ENCODE measurements at regions not wholly inside any gene's neighbourhood (a gene's known extent, or its start where the extent isn't known, plus 50 kb on each side); places are given as distances from the start of the nearest gene placed in this dataset.

DNA sequence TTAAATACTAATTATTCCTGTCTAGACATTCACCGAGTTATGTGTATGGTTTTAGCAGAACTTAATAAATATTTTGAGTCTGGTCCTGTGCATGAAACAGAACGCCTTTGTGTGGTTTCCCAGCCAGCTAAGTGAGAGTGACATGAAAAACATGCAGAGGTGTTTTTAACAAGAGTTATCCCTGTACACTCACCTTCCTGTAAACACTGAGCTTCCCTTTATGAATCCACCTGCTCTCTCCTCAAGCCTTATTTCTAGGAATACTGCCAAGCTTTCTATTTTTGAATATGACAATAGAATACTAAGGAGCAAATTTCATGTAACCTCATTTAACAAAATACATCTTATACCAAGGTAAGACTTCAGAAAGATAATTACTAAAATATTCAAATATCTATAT is 270.3 kb upstream of the CTSO start:
- H4K20me1 ChIP-seq (ENCODE audit: control insufficient read depth, insufficient read depth, low read length, poor library complexity, severe bottlenecking): no peaks in the 10 kb centered on the region
- peaks cover 0 to under 1% (median 0%) of the 10 kb centered on the region in 3 donors for H3K9me3 ChIP-seq (ENCODE audit: control extremely low read depth in 1 of 3, control insufficient read depth in 2 of 3, insufficient read depth in 1 of 3, low read length in 2 of 3)
- Mint-ChIP-seq H3K4me3 (no peak overlapping the region), H3K9me3 (ENCODE audit: insufficient read depth) (peaks cover 5% of the 10 kb centered on the region), H3K27me3 (no peaks in the 10 kb centered on the region), H3K4me1 (no peaks in the 10 kb centered on the region), H3K27ac (no peak overlapping the region)
- TF ChIP-seq EZH2 (IDR thresholded peaks at IDR 0.05; ENCODE audit: borderline replicate concordance, insufficient read depth, low read depth, low read length, poor library complexity, severe bottlenecking): no peak
- no peak for TF ChIP-seq CTCF (IDR thresholded peaks at IDR 0.05)
- no peaks in the 10 kb centered on the region for H3K4me1 ChIP-seq (ENCODE audit: control insufficient read depth in 2 of 2, insufficient read depth in 2 of 2, low read length in 2 of 2)
- ChIA-PET POLR2A (no interaction called here), CTCF (no interaction called here)
- no peaks in the 10 kb centered on the region for H3K36me3 ChIP-seq (replicated peaks in 1 of 2; ENCODE audit: control extremely low read depth in 1 of 2, control insufficient read depth in 1 of 2, extremely low read depth in 1 of 2, insufficient read depth in 2 of 2, low read length in 1 of 2)
- H3K9ac ChIP-seq (ENCODE audit: low read length): no peak overlapping the region
- no peak overlapping the region for H2AFZ ChIP-seq (ENCODE audit: insufficient read depth, low read depth, low read length, poor library complexity, severe bottlenecking)
- 100% methylated on average over 1 of the region's 2 CpGs for WGBS (ENCODE audit: insufficient coverage)
- no peak overlapping the region for H3K4me3 ChIP-seq (ENCODE audit: control extremely low read depth in 1 of 5, extremely low read depth in 1 of 5, insufficient read depth in 1 of 5, low read depth in 2 of 5, low read length in 4 of 5)
- no peaks in the 10 kb centered on the region for H3K79me2 ChIP-seq (ENCODE audit: control insufficient read depth, insufficient read depth, low read length)
- ATAC-seq (ENCODE audit: low read depth) (no peak), DNase-seq (no peak)
- no peak overlapping the region for H3K27ac ChIP-seq (ENCODE audit: low read length in 2 of 2)
- no peak overlapping the region for H3K4me2 ChIP-seq (replicated peaks; ENCODE audit: low read depth, low read length, poor library complexity, severe bottlenecking)
- H3K27me3 ChIP-seq (replicated peaks in 1 of 4; ENCODE audit: control extremely low read depth in 1 of 4, control insufficient read depth in 3 of 4, insufficient read depth in 4 of 4, low read length in 3 of 4): no peaks in the 10 kb centered on the region
- intact Hi-C loops (cut with micrococcal nuclease): no loop called here

GRCh38 chr4:156217236-156217635 is 263.6 kb upstream of the CTSO start:
- Histone ChIP-seq H3K4me1 (ENCODE audit: control insufficient read depth in 2 of 2, insufficient read depth in 2 of 2, low read length in 2 of 2) (no peaks in the 10 kb centered on the region), H3K9me3 (ENCODE audit: control extremely low read depth in 1 of 3, control insufficient read depth in 2 of 3, insufficient read depth in 1 of 3, low read length in 2 of 3) (peaks cover 0 to 6% (median 0%) of the 10 kb centered on the region in 3 donors), H3K79me2 (ENCODE audit: control insufficient read depth, insufficient read depth, low read length) (no peaks in the 10 kb centered on the region), H3K4me2 (replicated peaks; ENCODE audit: low read depth, low read length, poor library complexity, severe bottlenecking) (no peak overlapping the region), H3K27ac (ENCODE audit: low read length in 2 of 2) (no peak overlapping the region), H3K27me3 (replicated peaks in 1 of 4; ENCODE audit: control extremely low read depth in 1 of 4, control insufficient read depth in 3 of 4, insufficient read depth in 4 of 4, low read length in 3 of 4) (no peaks in the 10 kb centered on the region), H3K36me3 (replicated peaks in 1 of 2; ENCODE audit: control extremely low read depth in 1 of 2, control insufficient read depth in 1 of 2, extremely low read depth in 1 of 2, insufficient read depth in 2 of 2, low read length in 1 of 2) (no peaks in the 10 kb centered on the region), H4K20me1 (ENCODE audit: control insufficient read depth, insufficient read depth, low read length, poor library complexity, severe bottlenecking) (no peaks in the 10 kb centered on the region), H2AFZ (ENCODE audit: insufficient read depth, low read depth, low read length, poor library complexity, severe bottlenecking) (no peak overlapping the region), H3K4me3 (ENCODE audit: control extremely low read depth in 1 of 5, extremely low read depth in 1 of 5, insufficient read depth in 1 of 5, low read depth in 2 of 5, low read length in 4 of 5) (no peak overlapping the region), H3K9ac (ENCODE audit: low read length) (no peak overlapping the region)
- Mint-ChIP-seq H3K27ac (no peak overlapping the region), H3K27me3 (no peaks in the 10 kb centered on the region), H3K9me3 (ENCODE audit: insufficient read depth) (peaks cover 5% of the 10 kb centered on the region), H3K4me1 (no peaks in the 10 kb centered on the region), H3K4me3 (no peak overlapping the region)
- ChIA-PET POLR2A (no interaction called here), CTCF (no interaction called here)
- ATAC-seq (ENCODE audit: low read depth): no peak
- DNase-seq: no peak
- intact Hi-C loops (cut with micrococcal nuclease): no loop called here
- 100% methylated on average over 1 of the region's 1 CpG for WGBS (ENCODE audit: insufficient coverage)
- no peak for TF ChIP-seq CTCF (IDR thresholded peaks at IDR 0.05)
- TF ChIP-seq EZH2 (IDR thresholded peaks at IDR 0.05; ENCODE audit: borderline replicate concordance, insufficient read depth, low read depth, low read length, poor library complexity, severe bottlenecking): no peak

Measured in B cell (primary cell).